ENCODE measurements at regions not wholly inside any gene's neighbourhood (a gene's known extent, or its start where the extent isn't known, plus 50 kb on each side); places are given as distances from the start of the nearest gene placed in this dataset.
"Not testable (repeated sequence)": the region's sequence is repeated elsewhere in the genome, so short reads cannot be mapped to it uniquely, and the experiment has no call there.

GRCh38 chr1:58966917-58967740 is 183.3 kb upstream of the JUN start:
- no peak for DNase-seq
- H3K27ac ChIP-seq = peak overlapping the region in 1 of 2 donors; percentile 79
- TF ChIP-seq CTCF (IDR thresholded peaks at IDR 0.05) (no peak), POLR2A (IDR thresholded peaks at IDR 0.05) (no peak), EP300 (IDR thresholded peaks at IDR 0.05) (no peak)
- no peaks in the 10 kb centered on the region for H3K36me3 ChIP-seq
- no peaks in the 10 kb centered on the region for H3K9me3 ChIP-seq
- peaks cover 8% of the 10 kb centered on the region for H3K4me1 ChIP-seq (ENCODE audit: insufficient read depth)
- no peak overlapping the region for H3K4me3 ChIP-seq
- H3K27me3 ChIP-seq = no peaks in the 10 kb centered on the region
- intact Hi-C loops (cut with DNase I) = no loop called here
- 95 to 98% (median 97%) methylated on average over 5 of the region's 5 CpGs for WGBS, 3 donors

GRCh38 chr1:58968360-58968952 is 184.6 kb upstream of the JUN start:
- H3K27me3 ChIP-seq = no peaks in the 10 kb centered on the region
- TF ChIP-seq CTCF (IDR thresholded peaks at IDR 0.05) (no peak), EP300 (IDR thresholded peaks at IDR 0.05) (no peak), POLR2A (IDR thresholded peaks at IDR 0.05) (no peak)
- peaks cover 8% of the 10 kb centered on the region for H3K4me1 ChIP-seq (ENCODE audit: insufficient read depth)
- peak overlapping the region; percentile 37 to 79 for H3K27ac ChIP-seq
- intact Hi-C loops (cut with DNase I) = no loop called here
- peak; percentile 76 to 88 (median 85) for DNase-seq
- H3K9me3 ChIP-seq = no peaks in the 10 kb centered on the region
- no peaks in the 10 kb centered on the region for H3K36me3 ChIP-seq
- WGBS, 3 donors = 2 to 8% (median 4%) methylated on average over 4 of the region's 4 CpGs
- H3K4me3 ChIP-seq = no peak overlapping the region

GRCh38 chr1:58969176-58969575 is 185.3 kb upstream of the JUN start:
- H3K4me3 ChIP-seq; H3K27me3 ChIP-seq; H3K36me3 ChIP-seq; DNase-seq; intact Hi-C loops (cut with DNase I); H3K9me3 ChIP-seq; H3K4me1 ChIP-seq (ENCODE audit: insufficient read depth); H3K27ac ChIP-seq: not testable (repeated sequence)

- TF ChIP-seq EP300 (IDR thresholded peaks at IDR 0.05) = no peak
- no peak for TF ChIP-seq CTCF (IDR thresholded peaks at IDR 0.05)
- no peak for TF ChIP-seq POLR2A (IDR thresholded peaks at IDR 0.05)
- H3K27ac ChIP-seq = no peak overlapping the region
- intact Hi-C loops (cut with DNase I) = no loop called here
- no peaks in the 10 kb centered on the region for H3K27me3 ChIP-seq
- peak in 2 of 5 donors; percentile 28 to 34 for DNase-seq
- peaks cover 8% of the 10 kb centered on the region for H3K4me1 ChIP-seq (ENCODE audit: insufficient read depth)
- H3K9me3 ChIP-seq = no peaks in the 10 kb centered on the region
- 45 to 62% (median 57%) methylated on average over 4 of the region's 4 CpGs for WGBS, 3 donors
- H3K36me3 ChIP-seq = no peaks in the 10 kb centered on the region
- H3K4me3 ChIP-seq = no peak overlapping the region
These were observed 187.8 kb upstream of the JUN start for GRCh38 chr1:58971629-58972140.

- Histone ChIP-seq H3K4me1 (ENCODE audit: insufficient read depth) (no peaks in the 10 kb centered on the region), H3K9me3 (no peaks in the 10 kb centered on the region), H3K27ac (no peak overlapping the region), H3K4me3 (no peak overlapping the region), H3K27me3 (no peaks in the 10 kb centered on the region), H3K36me3 (no peaks in the 10 kb centered on the region)
- intact Hi-C loops (cut with DNase I) = no loop called here
- 42 to 50% (median 48%) methylated on average over 3 of the region's 3 CpGs for WGBS, 3 donors
- TF ChIP-seq EP300 (IDR thresholded peaks at IDR 0.05) (no peak), POLR2A (IDR thresholded peaks at IDR 0.05) (no peak), CTCF (IDR thresholded peaks at IDR 0.05) (no peak)
- no peak for DNase-seq
These were observed 192.0 kb upstream of the JUN start for GRCh38 chr1:58975888-58976287.

All from ovary (tissue), 7 donors.